HUES6 (cell line): ENCODE measurements at regions not wholly inside any gene's neighbourhood (a gene's known extent, or its start where the extent isn't known, plus 50 kb on each side); places are given as distances from the start of the nearest gene placed in this dataset.
"Not testable (repeated sequence)": the region's sequence is repeated elsewhere in the genome, so short reads cannot be mapped to it uniquely, and the experiment has no call there.

Experiments used
- H3K27ac ChIP-seq: 2 replicates; pipeline ENCODE4 v1.7.0; 2013; ENCODE audit warnings: low read depth, mild to moderate bottlenecking, low read length, inconsistent platforms
- H3K27me3 ChIP-seq: 2 replicates; pipeline ENCODE4 v1.6.1; 2013; ENCODE audit warnings: low read length; ENCODE audit not compliant: control insufficient read depth, insufficient read depth
- H3K36me3 ChIP-seq: 2 replicates; pipeline ENCODE4 v1.6.1; 2013; ENCODE audit warnings: low read length; ENCODE audit not compliant: control insufficient read depth, insufficient read depth
- H3K4me1 ChIP-seq: 2 replicates; pipeline ENCODE4 v1.6.1; 2013; ENCODE audit warnings: low read length; ENCODE audit not compliant: control insufficient read depth, insufficient read depth
- H3K4me3 ChIP-seq: 2 replicates; pipeline ENCODE4 v1.5.1; 2013; ENCODE audit warnings: low read depth, low read length
- H3K9ac ChIP-seq: one replicate; pipeline ENCODE4 v1.6.1; 2013; ENCODE audit warnings: mild to moderate bottlenecking, low read length
- H3K9me3 ChIP-seq: 2 replicates; pipeline ENCODE4 v1.6.1; 2013; ENCODE audit warnings: low read depth, low read length; ENCODE audit not compliant: control insufficient read depth, insufficient read depth

GRCh38 chr9:41042111-41042510, 86.4 kb downstream of the FOXD4L6 start:
- H3K4me1 ChIP-seq, H3K9ac ChIP-seq, H3K4me3 ChIP-seq, H3K9me3 ChIP-seq, H3K27me3 ChIP-seq, H3K27ac ChIP-seq, H3K36me3 ChIP-seq: not testable (repeated sequence)

GRCh38 chr9:41040705-41041342, 87.7 kb downstream of the FOXD4L6 start:
- not testable (repeated sequence) for H3K9me3 ChIP-seq, H3K4me3 ChIP-seq, H3K27me3 ChIP-seq, H3K36me3 ChIP-seq, H3K4me1 ChIP-seq, H3K9ac ChIP-seq, H3K27ac ChIP-seq

DNA sequence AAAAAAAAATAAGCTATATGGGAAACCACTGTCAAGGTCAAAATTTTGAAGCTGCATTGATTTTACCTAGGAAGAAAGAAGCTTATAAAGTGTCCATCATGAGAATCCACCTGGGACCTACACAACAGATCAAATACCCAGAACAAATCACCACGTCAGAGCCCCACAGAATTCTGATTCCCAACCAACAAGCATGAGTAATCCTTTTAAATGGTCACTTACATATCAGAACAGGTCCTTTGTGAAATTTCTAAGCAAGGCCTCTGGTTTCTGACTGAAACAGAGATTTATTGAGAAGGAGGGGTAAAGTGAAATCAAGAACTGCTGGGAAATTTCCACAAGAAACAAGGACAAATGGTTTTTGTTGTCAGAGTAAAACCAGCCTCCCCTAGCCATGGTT, 93.2 kb downstream of the FOXD4L6 start:
- H3K36me3 ChIP-seq, H3K9ac ChIP-seq, H3K4me1 ChIP-seq, H3K4me3 ChIP-seq, H3K27me3 ChIP-seq, H3K27ac ChIP-seq, H3K9me3 ChIP-seq: not testable (repeated sequence)

- H3K9ac ChIP-seq, H3K27me3 ChIP-seq, H3K9me3 ChIP-seq, H3K4me3 ChIP-seq, H3K4me1 ChIP-seq, H3K27ac ChIP-seq, H3K36me3 ChIP-seq: not testable (repeated sequence)
Measured at GRCh38 chr9:41034699-41035197, 93.7 kb downstream of the FOXD4L6 start.

- not testable (repeated sequence) for H3K9me3 ChIP-seq, H3K36me3 ChIP-seq, H3K27me3 ChIP-seq, H3K27ac ChIP-seq, H3K4me3 ChIP-seq, H3K9ac ChIP-seq, H3K4me1 ChIP-seq
Measured at GRCh38 chr9:41033877-41034276, 94.6 kb downstream of the FOXD4L6 start.

DNA sequence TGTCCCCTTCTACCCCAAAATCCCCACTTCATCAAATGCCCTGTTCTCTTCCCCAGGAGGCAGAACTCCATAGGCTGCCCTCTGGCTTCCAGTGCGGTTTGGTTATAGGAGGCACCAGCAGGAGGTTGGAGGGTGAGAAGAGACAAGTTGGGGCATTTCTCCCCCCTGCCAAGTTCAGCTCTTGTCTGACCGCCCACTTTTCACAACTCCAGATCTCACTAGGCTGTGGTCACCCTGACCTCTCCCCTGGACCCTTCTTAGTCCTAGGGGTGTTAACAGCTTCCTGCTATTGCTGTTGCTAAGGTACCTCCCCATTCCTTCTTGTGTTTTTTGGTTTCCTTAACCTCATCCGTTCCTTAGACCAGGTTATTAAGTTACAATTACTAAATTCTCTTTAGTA, 95.1 kb downstream of the FOXD4L6 start:
- not testable (repeated sequence) for H3K9me3 ChIP-seq, H3K4me3 ChIP-seq, H3K27me3 ChIP-seq, H3K9ac ChIP-seq, H3K27ac ChIP-seq, H3K4me1 ChIP-seq, H3K36me3 ChIP-seq

GRCh38 chr9:41026912-41027676, 101.4 kb downstream of the FOXD4L6 start:
- H3K27me3 ChIP-seq, H3K9ac ChIP-seq, H3K4me3 ChIP-seq, H3K4me1 ChIP-seq, H3K9me3 ChIP-seq, H3K36me3 ChIP-seq, H3K27ac ChIP-seq: not testable (repeated sequence)

DNA sequence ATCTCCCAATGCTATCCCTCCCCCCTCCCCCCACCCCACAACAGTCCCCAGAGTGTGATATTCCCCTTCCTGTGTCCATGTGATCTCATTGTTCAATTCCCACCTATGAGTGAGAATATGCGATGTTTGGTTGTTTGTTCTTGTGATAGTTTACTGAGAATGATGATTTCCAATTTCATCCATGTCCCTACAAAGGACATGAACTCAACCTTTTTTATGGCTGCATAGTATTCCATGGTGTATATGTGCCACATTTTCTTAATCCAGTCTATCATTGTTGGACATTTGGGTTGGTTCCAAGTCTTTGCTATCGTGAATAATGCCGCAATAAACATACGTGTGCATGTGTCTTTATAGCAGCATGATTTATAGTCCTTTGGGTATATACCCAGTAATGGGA, 106.1 kb downstream of the FOXD4L6 start:
- not testable (repeated sequence) for H3K36me3 ChIP-seq, H3K27ac ChIP-seq, H3K27me3 ChIP-seq, H3K4me1 ChIP-seq, H3K4me3 ChIP-seq, H3K9ac ChIP-seq, H3K9me3 ChIP-seq

DNA sequence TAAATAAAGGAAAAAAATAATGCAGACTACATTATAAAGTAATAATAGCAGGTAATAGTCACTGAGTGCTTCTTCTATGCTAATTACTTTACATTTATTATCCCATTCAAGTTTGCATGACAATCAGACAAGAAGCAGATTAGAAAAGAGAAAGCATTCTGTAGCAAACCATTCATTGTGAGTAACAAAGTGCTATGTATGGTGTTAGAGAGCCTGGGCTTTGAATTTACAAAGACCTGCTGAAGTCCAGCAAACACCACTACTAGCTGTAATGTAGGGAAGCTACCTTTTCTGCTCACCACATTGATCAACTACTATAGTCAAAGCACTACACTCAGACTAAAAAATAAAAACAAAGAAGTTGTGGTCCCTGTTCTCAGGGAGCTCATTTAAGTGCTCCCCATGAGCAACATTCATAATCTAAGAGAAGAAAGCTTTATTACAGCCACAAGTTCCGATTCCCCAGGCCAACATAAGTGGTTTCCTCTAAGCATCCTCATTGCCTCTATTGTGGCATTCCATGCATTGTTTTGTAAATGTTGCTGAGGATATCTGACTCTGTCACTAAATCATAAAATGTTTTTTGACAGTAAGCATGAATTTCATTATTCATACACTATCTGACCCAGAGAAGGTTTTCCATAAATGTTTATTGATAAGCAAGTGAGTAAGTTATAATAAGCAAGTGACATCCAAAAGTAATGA, 108.5 kb downstream of the FOXD4L6 start:
- not testable (repeated sequence) for H3K36me3 ChIP-seq, H3K4me1 ChIP-seq, H3K9me3 ChIP-seq, H3K9ac ChIP-seq, H3K4me3 ChIP-seq, H3K27ac ChIP-seq, H3K27me3 ChIP-seq

DNA sequence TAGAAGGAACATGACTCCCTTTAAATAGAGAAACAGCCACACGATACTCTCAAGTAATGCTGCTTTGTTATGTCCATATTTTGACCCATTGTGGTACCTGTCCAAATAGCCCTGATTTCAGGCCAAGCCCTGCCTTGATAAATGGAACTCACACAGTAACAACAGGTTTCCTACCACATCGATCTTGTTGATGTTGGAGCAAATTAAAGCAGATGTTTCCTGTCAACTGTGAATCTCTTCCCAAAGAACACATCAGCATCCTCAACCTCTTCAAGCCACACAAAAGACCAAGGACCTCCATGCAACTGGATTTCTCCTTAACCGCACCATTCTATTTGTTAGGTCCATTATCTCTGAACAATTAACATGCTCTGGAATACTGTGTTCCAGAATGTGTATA, 109.5 kb downstream of the FOXD4L6 start:
- not testable (repeated sequence) for H3K4me3 ChIP-seq, H3K27ac ChIP-seq, H3K9me3 ChIP-seq, H3K4me1 ChIP-seq, H3K36me3 ChIP-seq, H3K9ac ChIP-seq, H3K27me3 ChIP-seq

DNA sequence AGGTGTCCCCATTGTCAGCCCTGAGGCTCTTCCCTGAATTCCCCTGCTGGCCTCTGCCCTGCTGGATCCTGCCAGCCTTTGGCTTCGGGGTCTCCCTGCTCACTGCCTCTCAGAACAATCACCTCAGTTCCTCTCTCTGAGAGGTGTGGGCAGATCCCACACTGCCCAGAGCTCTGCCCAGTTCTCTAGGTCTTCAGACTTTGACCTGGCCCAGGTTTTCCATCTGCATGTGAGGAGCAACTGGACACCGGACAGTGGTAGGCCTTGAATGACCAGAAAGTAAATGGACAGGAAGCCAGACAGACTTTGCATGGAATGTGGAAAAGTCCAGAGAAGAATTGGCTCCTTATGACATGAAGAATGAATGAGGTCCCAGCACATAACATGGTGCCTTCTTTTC, 111.8 kb downstream of the FOXD4L6 start:
- H3K27me3 ChIP-seq, H3K9me3 ChIP-seq, H3K27ac ChIP-seq, H3K4me3 ChIP-seq, H3K9ac ChIP-seq, H3K4me1 ChIP-seq, H3K36me3 ChIP-seq: not testable (repeated sequence)
